ENCODE measurements at regions not wholly inside any gene's neighbourhood (a gene's known extent, or its start where the extent isn't known, plus 50 kb on each side); places are given as distances from the start of the nearest gene placed in this dataset.

DNA sequence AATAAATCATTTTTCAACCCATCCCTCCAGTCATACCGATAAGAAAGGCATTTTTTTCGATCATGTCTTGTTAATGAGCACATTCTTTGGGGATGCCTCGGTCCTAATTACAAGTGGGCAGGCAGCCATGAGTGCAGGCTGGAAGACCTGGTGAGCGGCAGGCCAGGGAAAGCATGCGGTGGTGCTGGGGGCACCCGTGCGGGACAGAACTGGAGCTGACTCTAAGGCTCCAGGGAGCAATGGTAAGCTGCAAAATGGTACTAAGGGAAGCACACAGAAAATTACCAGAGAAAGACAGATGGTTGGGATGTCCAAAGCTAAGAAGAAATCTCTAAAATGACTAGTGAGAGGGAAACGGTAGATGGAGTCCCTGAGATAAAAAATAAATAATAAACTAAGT is 411.0 kb upstream of the AGA start:
- H3K27me3 ChIP-seq = no peaks in the 10 kb centered on the region
- intact Hi-C loops (cut with DNase I; ENCODE audit: low total_unique reads) = no loop called here
- no peaks in the 10 kb centered on the region for H3K4me1 ChIP-seq
- WGBS, 2 donors = 49 to 57% methylated on average over 8 of the region's 8 CpGs
- no peak for DNase-seq
- H3K36me3 ChIP-seq (ENCODE audit: low read depth, missing control alignments) = no peaks in the 10 kb centered on the region
- no peaks in the 10 kb centered on the region for H3K9me3 ChIP-seq
- H3K27ac ChIP-seq = no peak overlapping the region
- no peak overlapping the region for H3K4me3 ChIP-seq
- TF ChIP-seq POLR2A (IDR thresholded peaks at IDR 0.05) = no peak
- TF ChIP-seq, protein P1, sequence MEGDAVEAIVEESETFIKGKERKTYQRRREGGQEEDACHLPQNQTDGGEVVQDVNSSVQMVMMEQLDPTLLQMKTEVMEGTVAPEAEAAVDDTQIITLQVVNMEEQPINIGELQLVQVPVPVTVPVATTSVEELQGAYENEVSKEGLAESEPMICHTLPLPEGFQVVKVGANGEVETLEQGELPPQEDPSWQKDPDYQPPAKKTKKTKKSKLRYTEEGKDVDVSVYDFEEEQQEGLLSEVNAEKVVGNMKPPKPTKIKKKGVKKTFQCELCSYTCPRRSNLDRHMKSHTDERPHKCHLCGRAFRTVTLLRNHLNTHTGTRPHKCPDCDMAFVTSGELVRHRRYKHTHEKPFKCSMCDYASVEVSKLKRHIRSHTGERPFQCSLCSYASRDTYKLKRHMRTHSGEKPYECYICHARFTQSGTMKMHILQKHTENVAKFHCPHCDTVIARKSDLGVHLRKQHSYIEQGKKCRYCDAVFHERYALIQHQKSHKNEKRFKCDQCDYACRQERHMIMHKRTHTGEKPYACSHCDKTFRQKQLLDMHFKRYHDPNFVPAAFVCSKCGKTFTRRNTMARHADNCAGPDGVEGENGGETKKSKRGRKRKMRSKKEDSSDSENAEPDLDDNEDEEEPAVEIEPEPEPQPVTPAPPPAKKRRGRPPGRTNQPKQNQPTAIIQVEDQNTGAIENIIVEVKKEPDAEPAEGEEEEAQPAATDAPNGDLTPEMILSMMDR (IDR thresholded peaks at IDR 0.05) = no peak

DNA sequence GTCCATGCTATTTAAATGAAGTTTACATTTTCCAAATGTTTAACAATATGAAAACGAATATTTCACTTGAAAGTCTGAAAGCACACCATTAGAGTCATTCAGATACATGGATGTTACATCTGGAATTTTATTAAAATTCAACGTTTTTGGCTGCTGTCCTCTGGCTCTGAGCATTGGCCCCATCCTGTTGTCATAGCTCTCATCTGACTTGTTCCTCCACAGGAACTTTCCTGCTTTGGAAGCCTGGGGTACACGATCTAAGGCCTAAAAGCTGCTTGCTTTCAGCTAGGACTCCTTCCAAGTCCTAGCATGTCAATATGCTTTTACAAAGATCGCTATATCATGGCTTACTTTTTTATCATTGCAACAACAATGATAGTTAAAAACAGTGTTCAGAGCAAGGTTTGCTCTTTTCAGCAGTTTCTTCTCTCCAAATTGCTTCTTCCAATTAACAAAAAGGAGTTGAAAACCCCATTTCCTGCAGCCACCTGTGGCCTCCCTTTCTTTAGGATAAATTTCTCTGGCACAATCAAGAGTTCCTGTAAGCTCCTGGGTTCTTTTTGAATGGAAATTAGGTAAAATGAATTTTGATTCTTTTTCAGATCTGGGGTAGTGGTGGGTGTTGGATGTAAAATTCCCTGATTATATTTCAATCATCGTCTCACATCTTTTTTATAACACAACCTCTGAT is 413.4 kb upstream of the AGA start:
- no peak for DNase-seq
- Histone ChIP-seq H3K27me3 (no peaks in the 10 kb centered on the region), H3K36me3 (ENCODE audit: low read depth, missing control alignments) (no peaks in the 10 kb centered on the region), H3K9me3 (no peaks in the 10 kb centered on the region), H3K4me3 (no peak overlapping the region), H3K27ac (no peak overlapping the region), H3K4me1 (no peaks in the 10 kb centered on the region)
- no peak for TF ChIP-seq POLR2A (IDR thresholded peaks at IDR 0.05)
- TF ChIP-seq, protein P1 (IDR thresholded peaks at IDR 0.05) = no peak
- 55 to 58% methylated on average over 5 of the region's 5 CpGs for WGBS, 2 donors
- intact Hi-C loops (cut with DNase I; ENCODE audit: low total_unique reads) = no loop called here

DNA sequence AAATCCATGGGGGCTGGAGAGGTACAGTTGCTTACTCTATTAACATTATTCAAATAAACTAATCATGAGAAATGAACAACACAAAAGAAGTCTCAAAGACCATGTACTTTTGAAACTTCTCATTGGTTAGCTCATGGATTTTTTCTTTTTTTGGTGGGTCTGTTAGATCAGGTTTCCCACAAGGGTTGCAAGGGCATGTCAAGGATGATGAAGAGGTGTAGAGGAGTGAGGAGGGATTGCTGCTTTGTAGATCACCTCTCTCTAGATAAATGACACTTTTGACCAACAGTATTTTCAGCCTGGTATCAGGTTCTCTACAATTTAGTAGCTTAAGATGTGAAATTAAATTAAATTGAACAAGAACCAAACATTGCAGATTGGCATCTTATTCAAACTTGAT is 417.9 kb upstream of the AGA start:
- DNase-seq = no peak
- intact Hi-C loops (cut with DNase I; ENCODE audit: low total_unique reads) = no loop called here
- Histone ChIP-seq H3K27me3 (no peaks in the 10 kb centered on the region), H3K27ac (no peak overlapping the region), H3K9me3 (no peaks in the 10 kb centered on the region), H3K4me3 (no peak overlapping the region), H3K36me3 (ENCODE audit: low read depth, missing control alignments) (no peaks in the 10 kb centered on the region), H3K4me1 (no peaks in the 10 kb centered on the region)
- TF ChIP-seq POLR2A (IDR thresholded peaks at IDR 0.05) = no peak
- TF ChIP-seq, protein P1 (IDR thresholded peaks at IDR 0.05) = no peak

DNA sequence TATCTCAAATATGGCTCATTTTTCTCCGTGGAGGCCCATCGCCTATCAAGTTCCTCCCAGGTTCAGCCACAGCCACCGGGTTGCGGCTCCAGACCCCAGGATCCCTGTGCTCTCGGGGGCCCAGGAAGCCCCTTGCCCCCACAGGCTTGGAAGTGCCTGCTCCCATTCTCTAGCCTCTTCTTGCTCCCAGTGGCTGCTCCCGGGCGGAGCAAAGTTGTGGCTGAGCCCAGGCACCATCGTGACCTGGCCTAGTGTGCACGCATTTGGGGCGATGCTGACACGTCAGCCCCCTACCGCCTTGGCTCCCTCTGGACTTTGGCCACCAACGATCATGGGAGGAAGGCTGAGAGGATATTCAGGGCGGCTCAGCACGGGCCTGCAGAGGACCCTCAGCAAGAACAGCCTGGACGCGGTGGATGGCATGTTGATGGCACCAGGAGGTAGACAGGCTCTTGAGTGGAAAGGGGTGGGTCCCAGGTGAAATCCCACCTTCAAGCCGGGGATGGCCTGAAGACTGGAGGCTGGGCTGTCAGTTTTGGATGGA is 419.4 kb upstream of the AGA start:
- WGBS, 2 donors = 83% methylated on average over 17 to 18 of the region's 18 CpGs
- H3K36me3 ChIP-seq (ENCODE audit: low read depth, missing control alignments) = no peaks in the 10 kb centered on the region
- no peaks in the 10 kb centered on the region for H3K9me3 ChIP-seq
- TF ChIP-seq, protein P1 (IDR thresholded peaks at IDR 0.05) = no peak
- TF ChIP-seq POLR2A (IDR thresholded peaks at IDR 0.05) = no peak
- H3K4me1 ChIP-seq = no peaks in the 10 kb centered on the region
- H3K27ac ChIP-seq = no peak overlapping the region
- intact Hi-C loops (cut with DNase I; ENCODE audit: low total_unique reads) = no loop called here
- DNase-seq = no peak
- no peak overlapping the region for H3K4me3 ChIP-seq
- no peaks in the 10 kb centered on the region for H3K27me3 ChIP-seq
